Neutrophil (primary cell): ENCODE measurements at regions not wholly inside any gene's neighbourhood (a gene's known extent, or its start where the extent isn't known, plus 50 kb on each side); places are given as distances from the start of the nearest gene placed in this dataset.

Experiments
- H3K27ac ChIP-seq: fragments of 200-600 bp; sonication (generic); 2 replicates; pipeline ENCODE4 v1.5.1; 2016; ENCODE audit warnings: mild to moderate bottlenecking, moderate library complexity
- H3K27me3 ChIP-seq: fragments of 200-600 bp; sonication (generic); 2 replicates; pipeline ENCODE4 v1.6.0; 2016; ENCODE audit warnings: mild to moderate bottlenecking
- H3K36me3 ChIP-seq: fragments of 200-600 bp; sonication (generic); 2 replicates; pipeline ENCODE4 v1.5.1; 2017
- H3K4me1 ChIP-seq, 2 experiments: fragments of 200-600 bp in 1 of 2; sonication (generic) in 1 of 2; 1 replicate in 1 of 2; 2 replicates in 1 of 2; pipeline versions ENCODE4 v1.5.1 to v1.6.1; 2013 to 2016; ENCODE audit warnings: low read depth in 1 of 2, low read length in 1 of 2, mild to moderate bottlenecking in 1 of 2, moderate library complexity in 1 of 2; ENCODE audit not compliant: control insufficient read depth in 1 of 2, insufficient read depth in 1 of 2
- H3K4me3 ChIP-seq, 2 experiments: fragments of 200-600 bp in 1 of 2; sonication (generic) in 1 of 2; 1 replicate in 1 of 2; 2 replicates in 1 of 2; pipeline ENCODE4 v1.5.1; 2013 to 2016; ENCODE audit warnings: low read depth in 1 of 2, low read length in 1 of 2, mild to moderate bottlenecking in 1 of 2, moderate library complexity in 1 of 2
- H3K9me3 ChIP-seq: fragments of 200-600 bp; sonication (generic); 2 replicates; pipeline ENCODE4 v1.5.1; 2016
- TF ChIP-seq, protein P1 (sequence below): fragments of 200-600 bp; sonication (generic); IDR thresholded peaks from 2 replicates; pipeline ENCODE4 v1.5.1; 2016; ENCODE audit warnings: antibody characterized with exemption

DNA sequence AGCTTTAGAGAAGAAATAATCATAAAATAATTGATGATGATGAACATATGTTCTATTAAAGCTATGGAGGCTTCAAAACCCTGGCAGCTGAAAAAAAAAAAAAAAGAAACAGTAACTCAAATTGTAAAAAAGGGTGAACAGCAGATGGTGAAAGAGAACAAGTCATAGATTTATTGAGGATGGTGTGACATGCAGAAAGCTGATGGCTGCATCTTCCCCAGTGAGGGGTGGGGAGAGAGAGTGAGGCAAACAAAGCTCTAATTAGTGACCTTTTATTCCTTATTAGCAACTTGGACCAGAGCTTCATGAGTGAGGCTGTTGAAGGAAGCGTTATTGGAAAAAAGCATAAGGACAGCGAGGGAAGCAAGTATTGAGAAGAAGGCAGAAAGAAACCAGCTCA, 191.7 kb downstream of the EDN1 start:
- TF ChIP-seq, protein P1, sequence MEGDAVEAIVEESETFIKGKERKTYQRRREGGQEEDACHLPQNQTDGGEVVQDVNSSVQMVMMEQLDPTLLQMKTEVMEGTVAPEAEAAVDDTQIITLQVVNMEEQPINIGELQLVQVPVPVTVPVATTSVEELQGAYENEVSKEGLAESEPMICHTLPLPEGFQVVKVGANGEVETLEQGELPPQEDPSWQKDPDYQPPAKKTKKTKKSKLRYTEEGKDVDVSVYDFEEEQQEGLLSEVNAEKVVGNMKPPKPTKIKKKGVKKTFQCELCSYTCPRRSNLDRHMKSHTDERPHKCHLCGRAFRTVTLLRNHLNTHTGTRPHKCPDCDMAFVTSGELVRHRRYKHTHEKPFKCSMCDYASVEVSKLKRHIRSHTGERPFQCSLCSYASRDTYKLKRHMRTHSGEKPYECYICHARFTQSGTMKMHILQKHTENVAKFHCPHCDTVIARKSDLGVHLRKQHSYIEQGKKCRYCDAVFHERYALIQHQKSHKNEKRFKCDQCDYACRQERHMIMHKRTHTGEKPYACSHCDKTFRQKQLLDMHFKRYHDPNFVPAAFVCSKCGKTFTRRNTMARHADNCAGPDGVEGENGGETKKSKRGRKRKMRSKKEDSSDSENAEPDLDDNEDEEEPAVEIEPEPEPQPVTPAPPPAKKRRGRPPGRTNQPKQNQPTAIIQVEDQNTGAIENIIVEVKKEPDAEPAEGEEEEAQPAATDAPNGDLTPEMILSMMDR, result no peak
- Histone ChIP-seq H3K36me3 (no peaks in the 10 kb centered on the region), H3K4me3 (no peak overlapping the region), H3K9me3 (no peaks in the 10 kb centered on the region), H3K4me1 (no peaks in the 10 kb centered on the region), H3K27ac (no peak overlapping the region), H3K27me3 (no peaks in the 10 kb centered on the region)

DNA sequence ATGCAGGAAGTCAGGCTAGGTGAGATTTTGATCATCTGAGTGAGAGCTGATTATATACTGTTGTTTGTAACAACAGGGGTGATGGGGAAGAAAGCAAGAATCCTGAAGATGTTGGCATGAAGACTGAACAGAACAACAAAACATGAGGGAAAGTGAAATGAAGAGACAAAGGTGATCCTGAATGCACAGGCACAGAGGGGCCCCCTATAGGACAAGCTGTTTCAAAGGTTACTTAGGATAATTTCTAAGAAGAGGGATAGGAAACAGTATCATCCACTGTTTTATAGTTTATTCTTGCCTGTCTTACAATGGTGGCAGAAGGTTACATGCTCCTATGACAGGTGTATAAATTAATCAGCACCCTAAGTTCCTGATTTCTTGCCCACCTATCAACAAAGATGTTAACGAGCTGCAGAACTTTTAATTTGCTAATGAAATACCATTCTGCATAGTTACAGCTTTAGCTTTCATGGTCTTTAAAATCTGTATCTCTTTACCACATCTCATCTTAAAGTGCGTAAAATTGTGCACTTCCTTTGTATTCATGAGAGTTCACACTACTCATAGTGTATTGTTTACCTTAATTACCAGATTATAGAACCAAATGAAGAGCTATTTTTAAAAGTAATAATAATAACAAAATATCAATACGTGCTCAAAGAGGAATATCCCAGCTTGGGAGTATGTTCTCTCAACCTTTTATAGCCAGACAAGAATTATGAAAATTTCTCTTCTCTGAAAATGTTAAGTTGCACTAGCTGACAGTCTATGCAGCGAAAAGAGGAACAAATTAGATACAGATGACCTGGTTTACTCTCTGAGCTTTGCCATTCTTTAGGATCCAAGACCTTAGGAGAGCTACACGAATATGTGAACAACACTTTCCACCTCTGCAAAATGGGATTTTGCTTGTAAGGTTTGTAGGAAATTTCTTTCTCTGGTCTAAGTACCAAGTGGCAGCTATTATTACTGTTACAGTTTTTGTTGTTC, 192.5 kb downstream of the EDN1 start:
- Histone ChIP-seq H3K27ac (no peak overlapping the region), H3K4me1 (no peaks in the 10 kb centered on the region), H3K36me3 (no peaks in the 10 kb centered on the region), H3K4me3 (no peak overlapping the region), H3K9me3 (no peaks in the 10 kb centered on the region), H3K27me3 (no peaks in the 10 kb centered on the region)
- TF ChIP-seq, protein P1, result no peak

DNA sequence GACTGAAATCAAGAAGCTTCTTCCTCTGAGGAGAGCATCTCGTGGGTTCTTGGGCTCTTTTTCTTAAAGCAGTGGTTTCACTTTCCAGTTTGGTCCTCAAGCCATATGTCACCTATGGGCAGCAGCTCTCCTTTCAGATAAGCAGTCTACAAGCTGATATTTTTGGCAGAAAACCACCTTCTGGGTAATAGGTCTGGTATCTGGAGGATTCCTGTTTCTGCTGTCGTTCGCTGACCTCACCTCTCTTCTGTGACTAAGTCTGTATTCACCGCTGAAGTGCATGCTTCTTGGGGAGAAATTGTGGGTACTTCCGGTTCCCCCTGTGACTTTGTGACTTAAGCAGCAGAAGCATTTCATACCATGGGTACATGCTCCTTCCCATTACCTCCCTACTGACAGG, 193.6 kb downstream of the EDN1 start:
- Histone ChIP-seq H3K27me3 (no peaks in the 10 kb centered on the region), H3K4me1 (no peaks in the 10 kb centered on the region), H3K36me3 (no peaks in the 10 kb centered on the region), H3K4me3 (no peak overlapping the region), H3K27ac (no peak overlapping the region), H3K9me3 (no peaks in the 10 kb centered on the region)
- TF ChIP-seq, protein P1, result no peak

DNA sequence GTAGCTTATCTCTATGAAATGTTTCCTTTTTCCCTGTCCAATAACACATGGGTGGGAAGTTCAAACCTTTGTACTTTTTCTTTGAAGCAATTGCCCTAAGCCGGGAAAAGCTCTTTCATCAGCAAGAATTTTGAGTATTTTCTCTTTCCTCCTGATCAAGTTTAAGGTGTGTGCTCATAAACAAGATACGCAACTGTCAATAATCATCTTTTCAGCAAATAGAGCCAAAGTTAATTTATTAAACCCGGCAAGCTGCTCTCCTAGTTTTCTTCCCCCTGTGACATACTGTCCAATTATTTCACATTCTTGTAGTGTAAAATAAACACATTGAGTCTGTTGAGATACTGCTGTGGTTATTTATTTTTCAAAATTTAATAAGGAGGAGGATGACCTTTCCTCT, 194.4 kb downstream of the EDN1 start:
- Histone ChIP-seq H3K36me3 (no peaks in the 10 kb centered on the region), H3K4me3 (no peak overlapping the region), H3K9me3 (no peaks in the 10 kb centered on the region), H3K27me3 (no peaks in the 10 kb centered on the region), H3K4me1 (no peaks in the 10 kb centered on the region), H3K27ac (no peak overlapping the region)
- TF ChIP-seq, protein P1, result no peak

DNA sequence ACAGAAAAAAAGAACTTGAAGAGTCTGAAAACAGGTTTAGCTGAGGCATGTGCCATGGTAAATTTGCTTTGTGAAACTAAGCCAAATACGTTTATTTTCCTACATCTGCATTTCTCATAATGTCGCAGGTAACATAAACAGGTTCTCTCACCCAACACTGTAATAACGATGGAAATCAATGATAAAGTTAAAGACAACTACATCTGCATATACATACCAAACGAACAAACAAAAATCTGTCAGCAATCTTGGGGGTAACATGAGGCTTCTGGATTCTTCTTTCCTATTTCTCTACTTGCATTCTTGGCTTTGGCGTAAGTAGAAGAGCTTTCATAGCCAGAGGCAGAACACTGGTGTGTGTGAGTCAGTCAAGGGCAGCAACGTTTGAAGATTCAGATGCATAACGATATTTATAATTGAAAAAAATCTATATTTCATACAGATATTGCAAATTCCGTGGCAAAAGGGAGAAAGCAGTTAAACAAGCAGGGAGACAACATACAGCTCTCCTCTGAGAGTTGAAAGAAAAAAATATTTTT, 195.1 kb downstream of the EDN1 start:
- Histone ChIP-seq H3K27me3 (no peaks in the 10 kb centered on the region), H3K36me3 (no peaks in the 10 kb centered on the region), H3K27ac (no peak overlapping the region), H3K4me3 (no peak overlapping the region), H3K9me3 (no peaks in the 10 kb centered on the region), H3K4me1 (no peaks in the 10 kb centered on the region)
- TF ChIP-seq, protein P1, result no peak
